ENCODE measurements at regions not wholly inside any gene's neighbourhood (a gene's known extent, or its start where the extent isn't known, plus 50 kb on each side); places are given as distances from the start of the nearest gene placed in this dataset.

DNA sequence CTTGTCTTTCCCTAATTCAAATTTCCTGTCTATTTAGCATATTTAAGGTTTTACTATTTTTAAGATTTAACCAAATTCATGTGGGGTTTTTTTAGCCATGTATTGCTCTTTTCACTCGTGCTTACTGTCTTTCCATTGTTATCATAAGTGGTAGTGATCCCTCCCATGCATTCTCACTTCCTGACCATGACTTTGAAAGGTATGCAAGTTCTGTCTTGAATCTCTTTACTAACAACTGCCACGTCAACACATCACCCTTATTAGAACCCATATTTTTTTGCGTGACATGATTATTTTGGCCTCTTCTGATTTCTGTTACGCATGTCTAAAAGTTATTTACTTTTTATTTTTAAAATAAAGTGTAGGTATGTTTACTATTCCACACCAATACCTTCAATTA is 94.7 kb upstream of the CDH6 start:
- DNase-seq (ENCODE audit: low read depth) = no peak

DNA sequence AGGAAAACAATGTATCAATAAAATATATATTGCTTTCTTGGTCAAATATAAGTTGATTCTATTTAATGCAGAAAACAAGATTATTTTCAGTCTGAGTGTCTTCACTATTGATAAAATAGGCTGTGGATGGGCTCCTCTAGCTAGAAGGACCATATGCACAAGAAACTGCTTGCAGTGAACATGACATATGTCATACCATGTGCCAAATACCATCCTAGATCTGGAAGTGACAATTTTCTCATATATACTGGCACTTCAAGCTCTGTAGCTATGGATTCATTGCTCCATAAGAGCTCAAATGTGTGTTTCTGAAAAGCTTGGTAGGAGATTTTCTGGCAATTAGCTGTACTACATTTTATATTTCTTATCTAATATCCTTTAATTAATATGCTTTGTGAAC is 95.6 kb upstream of the CDH6 start:
- no peak for DNase-seq (ENCODE audit: low read depth)

DNA sequence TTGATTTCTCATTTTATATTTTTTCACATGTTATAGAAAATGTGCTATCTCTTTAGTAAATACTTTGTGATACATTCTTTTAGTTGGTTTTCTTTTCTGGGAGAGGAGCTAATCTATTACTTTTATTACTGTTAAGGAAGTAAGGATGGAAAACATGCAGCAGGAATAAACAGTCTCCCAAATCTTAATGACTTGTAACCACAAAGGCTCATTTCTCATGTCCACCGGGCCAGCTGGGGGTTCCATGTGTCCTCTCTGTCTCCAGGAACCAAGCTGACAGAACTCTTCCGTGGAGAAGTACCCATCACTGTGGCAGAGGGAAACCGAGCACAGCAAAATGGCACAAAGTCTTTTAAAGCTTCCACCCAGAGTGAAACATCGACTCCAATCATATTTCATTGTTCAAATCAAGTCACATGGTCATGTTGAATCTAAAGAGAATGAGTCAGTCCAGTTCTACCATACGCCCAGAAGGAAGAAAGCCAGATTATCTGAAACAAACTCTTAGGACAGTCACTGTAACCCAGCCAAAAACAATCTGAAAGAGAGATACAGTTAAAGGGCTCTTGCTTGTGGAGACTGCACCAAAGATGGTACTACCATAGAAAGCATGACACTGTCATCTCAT is 97.1 kb upstream of the CDH6 start:
- no peak for DNase-seq (ENCODE audit: low read depth)

DNA sequence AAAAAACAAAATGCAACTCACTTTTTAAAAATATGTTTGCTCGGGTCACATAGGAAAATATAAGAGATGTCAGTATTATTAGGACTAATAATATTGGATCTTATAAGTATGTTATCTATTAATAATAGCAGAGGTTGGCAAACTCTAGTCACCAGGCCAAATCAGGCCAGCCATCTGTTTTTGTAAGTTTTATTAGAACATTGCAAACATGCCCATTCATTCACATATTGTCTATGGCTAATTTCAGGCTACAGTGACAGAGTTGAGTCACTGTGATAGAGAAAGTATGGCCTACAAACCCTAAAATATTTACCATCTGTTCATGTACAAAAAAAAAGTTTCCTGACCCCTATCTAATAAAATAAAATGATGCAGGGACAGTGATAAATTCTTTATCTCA is 97.7 kb upstream of the CDH6 start:
- no peak for DNase-seq (ENCODE audit: low read depth)

DNA sequence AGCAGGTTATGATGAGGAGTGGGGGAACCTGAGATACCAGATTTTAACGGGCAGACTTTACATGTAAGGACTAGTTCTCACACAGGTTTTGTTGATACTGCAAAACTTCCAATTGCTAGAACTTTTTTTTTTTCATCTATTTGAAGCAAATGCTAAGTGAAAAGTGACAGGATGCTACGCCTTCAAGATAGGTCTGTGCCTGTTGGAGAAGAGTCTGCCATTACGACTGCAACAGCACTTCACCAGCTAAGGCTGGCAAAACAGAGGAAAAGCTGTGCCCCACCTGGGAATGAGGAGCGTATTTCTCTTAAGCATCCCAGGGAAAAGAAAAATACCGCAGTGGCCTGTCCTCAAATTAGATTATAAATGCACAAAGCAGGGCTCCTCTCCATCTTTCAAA is 102.0 kb upstream of the CDH6 start:
- DNase-seq (ENCODE audit: low read depth) = no peak

DNA sequence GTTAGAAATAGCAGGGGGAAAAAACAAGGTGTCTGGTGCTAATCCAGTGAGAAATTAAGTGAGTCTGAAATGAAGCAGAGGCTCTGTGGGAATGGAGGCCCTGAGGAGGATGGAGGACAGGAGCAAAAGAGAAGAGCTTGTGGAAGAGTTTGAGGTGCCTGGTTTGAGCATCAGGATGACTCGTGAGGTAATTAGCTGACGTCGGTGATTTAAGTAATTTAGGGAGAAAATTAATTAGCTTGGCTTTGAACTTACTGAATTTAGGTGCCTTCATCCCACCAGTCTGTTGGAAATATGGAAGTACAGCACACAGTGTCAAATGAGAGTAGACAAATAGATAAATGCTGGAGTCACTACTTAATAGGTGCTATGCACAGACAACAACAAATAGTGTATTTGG is 103.0 kb upstream of the CDH6 start:
- DNase-seq (ENCODE audit: low read depth) = no peak

DNA sequence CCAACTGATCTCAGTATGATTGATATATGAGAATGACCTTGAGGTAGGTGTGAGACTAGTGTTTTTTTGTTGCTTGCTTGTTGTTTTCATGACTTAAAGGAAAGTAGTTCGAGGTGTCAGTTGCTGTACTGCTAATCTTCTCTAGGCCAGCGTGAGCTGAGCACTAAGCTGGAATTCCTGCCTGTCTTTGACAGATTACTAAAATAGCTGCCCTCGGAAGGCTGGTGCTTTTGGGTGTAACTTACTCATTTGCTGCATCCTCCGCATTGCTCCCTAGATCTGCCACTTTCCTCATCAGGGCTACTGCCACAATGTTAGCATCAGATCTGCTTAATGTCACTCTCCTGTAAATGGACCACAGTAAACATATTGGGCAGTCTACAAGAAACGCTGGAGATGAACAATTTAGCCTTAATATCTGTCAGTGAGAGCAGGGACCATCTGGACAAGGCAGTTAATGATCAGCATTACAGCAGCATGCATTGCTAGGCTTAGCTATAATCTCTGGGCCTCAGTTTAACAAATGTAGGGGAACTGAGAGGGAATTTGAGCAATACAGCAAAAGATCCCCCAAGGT is 106.6 kb upstream of the CDH6 start:
- no peak for DNase-seq (ENCODE audit: low read depth)

DNA sequence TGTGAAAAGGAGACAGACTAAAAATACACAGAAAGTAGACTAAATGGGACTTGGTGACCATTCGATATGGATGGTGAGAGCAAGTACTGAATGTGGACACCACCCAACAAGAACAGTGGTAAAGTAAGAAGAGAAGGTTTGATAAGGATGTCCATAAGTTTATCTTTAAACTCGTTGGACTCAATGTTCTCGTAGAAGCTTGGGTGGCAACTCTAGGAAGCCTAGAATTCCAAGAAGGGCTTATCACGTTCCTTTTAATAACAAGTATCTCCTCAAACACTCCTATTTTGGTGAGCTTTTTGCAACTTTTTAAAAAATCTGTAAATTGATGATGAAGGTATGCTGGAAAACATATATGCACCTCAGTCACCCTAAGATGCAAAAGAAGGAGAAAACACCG is 108.6 kb upstream of the CDH6 start:
- no peak for DNase-seq (ENCODE audit: low read depth)

DNA sequence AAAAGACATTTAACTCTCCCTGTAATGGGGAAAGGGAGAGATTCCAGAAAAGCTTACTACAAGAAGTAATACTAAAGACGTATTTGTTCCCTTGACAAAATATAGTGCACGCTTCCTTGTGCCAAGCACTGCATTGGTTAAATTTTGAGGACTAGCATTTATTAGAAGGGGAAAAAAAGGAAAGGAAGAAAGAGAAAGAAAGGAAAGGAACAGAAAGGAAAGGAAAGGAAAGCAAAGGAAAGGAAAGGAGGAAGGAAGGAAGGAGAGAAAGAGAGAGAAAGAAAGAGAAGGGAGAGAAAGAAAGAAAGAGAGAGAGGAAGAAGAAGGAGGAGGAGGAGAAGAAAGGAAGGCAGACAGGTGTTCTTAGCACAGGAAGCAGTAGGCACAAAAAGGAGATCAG is 110.1 kb upstream of the CDH6 start:
- DNase-seq (ENCODE audit: low read depth) = no peak

DNA sequence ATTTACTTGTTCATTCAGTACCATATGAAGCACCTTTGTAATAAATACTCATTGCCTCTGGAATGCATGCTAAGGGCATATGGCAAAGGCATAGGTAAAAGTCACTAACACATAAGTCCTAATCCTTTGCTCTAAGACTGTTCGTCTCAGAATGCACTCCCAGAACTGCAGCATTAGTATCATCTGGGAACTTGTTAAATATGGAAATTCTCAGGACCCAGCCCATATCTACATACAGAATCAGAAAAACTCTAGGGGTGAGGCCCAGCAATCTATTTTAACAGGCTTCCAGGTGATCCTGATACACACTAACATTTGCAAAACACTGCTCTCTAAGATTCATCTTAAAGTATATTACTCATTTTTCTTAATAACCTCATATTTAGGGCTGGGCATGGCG is 113.8 kb upstream of the CDH6 start:
- DNase-seq (ENCODE audit: low read depth) = no peak

DNA sequence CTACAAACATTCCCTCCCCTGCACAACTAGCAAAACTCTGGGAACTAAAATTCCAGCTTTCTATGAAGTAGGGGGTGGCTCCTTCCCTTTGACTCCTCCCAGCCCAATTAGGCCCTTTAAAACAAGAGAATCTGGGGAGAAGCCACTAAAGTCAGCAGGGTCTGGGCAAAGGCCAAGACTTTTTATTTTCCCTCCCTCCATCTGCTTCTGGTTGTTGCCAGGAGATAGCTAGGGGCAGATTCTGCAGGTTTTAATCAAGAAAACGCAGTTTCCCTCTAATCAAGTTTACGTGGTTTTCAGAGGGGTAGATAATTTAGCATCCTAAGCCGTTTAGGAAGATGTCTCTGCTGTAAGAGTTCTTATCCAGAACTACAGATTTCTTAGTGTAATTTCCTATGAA is 114.5 kb upstream of the CDH6 start:
- no peak for DNase-seq (ENCODE audit: low read depth)

DNA sequence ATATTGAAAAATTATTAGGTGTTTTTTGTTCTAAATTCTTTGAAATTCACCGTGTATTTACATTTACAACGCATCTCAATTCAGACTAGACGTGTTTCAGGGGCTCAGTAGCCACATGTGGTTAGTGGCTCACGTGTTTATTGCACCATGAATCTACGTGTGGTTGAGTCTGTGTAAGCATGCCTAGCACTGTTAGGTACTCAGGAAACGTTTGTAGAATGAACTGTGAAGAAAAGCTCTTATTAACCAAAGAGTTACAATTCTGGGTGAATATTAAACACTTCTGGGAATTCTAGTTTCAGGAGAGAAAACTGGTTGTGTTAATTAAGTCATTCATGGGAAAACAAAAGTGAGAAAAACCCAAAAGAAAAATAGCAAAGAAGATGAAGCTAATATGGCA is 117.5 kb upstream of the CDH6 start:
- no peak for DNase-seq (ENCODE audit: low read depth)

DNA sequence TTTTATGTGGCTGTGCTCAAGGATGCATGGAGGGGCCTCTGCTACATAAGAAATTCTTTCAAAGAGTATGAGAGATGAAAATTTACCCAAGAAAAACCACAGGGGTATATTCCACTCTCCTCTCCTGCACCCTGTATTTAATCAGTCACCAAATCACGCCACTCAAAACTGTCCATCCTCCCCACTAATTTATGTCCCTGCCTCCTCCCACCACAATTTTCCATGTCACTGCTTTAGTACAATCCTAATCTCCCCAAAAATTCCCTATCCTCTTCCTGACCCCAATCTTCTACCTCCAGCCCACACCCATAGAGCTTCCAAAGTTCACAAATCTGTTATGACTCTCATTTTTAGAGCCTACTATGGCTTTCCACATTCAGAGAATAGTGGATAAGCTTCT is 125.2 kb upstream of the CDH6 start:
- DNase-seq (ENCODE audit: low read depth) = no peak

DNA sequence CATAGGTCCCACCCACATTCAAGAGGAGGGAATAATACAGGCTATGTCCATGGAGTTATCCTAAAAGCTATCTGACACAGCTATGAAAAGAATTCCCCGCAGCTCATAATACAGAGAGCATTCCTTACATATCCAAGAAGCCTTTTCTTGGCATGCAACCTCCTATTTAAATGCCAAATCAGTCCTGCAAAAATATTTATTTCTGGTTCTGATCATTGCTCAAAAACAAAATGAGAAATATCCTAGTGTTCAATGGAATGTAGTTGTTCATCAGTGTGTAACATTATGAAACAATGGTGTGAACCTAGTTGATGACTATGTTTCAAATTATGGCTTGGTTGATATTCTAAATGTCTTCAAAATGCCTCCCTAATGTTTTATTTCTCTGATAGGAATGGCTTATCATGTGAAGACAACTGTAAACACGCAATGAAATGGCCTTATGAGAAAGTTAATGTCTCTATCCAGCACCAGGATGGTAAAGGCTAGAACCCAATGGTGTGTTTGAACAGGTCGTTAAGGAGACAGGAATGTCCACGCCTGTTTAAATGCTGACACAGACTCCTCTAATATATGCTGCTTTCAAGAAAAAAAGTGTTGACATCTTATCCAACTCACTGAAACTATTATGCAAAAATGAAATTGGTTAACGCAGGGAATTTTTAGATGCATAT is 126.7 kb upstream of the CDH6 start:
- DNase-seq (ENCODE audit: low read depth) = peak; percentile 13

DNA sequence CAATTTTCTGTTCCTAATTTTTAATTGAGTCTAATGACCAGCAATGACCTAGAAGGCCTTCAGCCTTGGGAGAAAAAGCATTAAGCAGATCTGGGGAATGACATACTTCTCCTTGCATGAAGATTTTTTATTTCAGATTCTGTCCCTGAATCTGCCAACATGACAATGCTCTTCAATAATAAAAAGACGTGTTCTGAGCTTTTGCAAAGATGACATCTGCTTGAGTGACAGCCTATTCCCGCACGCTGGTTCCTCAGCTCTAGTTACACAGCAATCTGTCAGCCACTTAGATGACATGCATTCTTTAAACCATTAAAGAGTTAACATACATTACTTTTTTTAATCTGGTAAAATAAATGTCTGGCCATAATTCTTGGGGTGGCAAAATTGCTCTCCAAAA is 129.3 kb upstream of the CDH6 start:
- DNase-seq (ENCODE audit: low read depth) = no peak

DNA sequence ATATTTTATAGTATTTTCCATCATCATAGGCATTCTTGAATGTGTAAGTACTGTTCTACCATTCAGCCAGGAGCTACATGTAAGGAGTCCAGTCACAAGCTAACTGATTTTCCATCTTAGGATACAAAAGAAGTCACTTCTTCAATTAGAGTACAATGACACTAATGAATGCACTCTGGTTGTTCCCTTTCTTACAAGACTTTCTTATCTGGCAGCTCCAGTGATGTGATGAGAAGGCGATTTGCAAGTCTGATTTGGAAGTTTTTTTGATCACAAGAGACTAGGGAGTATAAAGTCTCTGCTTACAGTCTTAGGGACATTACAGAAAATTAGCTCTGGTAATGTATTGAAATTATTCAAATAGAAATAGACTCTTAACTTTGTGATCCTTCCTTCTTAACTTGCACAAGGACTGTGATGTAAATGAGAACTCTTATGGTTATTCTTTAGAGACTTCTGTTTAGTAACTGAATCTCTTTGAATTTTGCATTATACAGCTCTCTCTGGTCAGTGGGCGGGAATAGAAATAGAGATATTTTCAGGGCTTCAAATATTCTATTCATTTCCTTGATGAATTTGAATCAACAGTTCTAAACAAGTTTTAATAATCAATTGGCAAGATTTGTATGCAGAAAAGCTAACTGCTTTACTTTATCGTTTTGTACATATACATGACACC is 130.4 kb upstream of the CDH6 start:
- DNase-seq (ENCODE audit: low read depth) = no peak

DNA sequence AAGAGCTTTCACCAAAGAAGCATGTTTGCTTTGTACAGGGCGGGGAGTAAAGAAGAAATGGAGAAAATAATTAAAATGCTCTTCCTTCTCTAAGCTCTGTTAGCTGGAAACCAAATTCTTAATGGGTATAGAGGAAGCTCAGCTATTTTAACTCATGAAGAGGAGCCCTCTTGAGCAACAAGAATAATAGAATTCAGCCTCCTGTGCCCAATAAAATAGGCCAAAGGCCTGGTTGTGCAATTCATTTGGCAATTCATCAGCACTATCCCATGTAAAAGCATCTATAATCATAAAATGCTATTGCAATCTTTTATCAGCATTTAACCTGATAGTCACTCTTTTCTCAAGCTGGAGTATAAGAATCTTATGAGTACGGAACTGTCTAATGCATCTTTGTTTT is 133.6 kb upstream of the CDH6 start:
- no peak for DNase-seq (ENCODE audit: low read depth)

DNA sequence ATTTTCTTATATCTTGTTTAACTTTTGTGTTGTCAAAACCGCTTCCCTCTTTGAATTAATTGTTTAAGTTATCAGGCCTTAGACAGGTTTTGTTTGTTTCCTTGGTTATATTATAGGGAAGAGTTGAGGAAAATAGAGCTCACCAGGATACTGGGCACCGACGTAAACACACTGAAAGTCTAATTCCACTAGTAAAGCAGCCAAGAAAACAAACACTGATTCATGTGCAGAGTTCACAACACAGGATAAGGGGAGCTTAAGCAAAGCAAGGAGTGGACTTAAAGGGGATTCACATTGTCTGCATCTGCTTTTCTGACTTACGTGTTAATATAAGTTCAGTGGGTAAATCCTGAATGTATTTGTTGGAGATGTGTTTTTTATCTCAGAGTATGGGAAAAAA is 139.0 kb upstream of the CDH6 start:
- DNase-seq (ENCODE audit: low read depth) = no peak

DNA sequence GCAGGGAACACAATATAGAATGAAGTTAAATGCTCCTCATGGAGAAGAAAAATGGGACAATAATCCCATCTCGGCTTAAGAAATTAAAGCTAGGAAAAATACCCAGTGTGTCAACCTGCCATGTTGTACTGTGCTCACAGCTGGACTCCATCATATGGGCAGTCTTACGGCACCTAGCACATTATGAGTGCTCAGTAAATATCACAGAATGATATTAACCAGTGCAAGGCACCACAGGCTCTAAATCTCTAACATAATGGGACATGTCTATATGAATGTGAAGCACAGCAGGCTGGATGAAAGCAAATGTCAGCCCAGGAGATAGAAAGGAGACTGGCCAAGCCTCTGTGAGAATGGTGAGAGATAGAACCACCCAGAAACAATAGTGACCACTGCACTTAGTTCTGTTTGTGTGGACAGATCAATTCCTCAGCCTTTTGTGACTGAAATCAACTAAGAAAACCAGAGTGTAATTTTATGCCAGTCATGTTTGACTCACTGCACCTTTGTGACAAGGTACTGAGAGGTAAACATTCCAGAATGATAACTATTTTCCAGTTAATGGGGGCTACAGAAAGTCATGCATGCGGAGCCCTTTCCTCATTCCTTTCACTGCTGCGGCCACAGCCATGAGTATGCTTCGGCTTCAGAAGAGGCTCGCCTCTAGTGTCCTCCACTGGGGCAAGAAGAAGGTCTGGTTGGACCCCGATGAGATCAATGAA is 140.4 kb upstream of the CDH6 start:
- no peak for DNase-seq (ENCODE audit: low read depth)

DNA sequence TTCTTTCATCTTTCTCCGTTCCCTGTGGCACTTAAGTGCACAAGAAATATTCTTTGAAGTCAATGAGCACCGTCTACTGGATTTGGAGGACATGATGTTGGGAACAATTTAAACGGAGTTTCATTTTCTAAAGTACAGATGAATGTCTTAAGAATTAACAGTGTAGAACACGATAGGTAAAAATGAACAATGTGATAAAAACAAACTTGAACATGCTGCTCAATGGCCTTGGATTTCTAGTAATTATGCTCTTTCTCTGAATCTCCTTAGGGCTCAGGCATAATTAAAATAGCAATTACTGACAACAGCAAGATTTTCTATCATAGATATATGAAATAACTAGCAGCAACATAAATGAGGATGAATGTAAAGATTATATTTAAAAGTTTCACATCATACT is 142.2 kb upstream of the CDH6 start:
- DNase-seq (ENCODE audit: low read depth) = no peak

DNA sequence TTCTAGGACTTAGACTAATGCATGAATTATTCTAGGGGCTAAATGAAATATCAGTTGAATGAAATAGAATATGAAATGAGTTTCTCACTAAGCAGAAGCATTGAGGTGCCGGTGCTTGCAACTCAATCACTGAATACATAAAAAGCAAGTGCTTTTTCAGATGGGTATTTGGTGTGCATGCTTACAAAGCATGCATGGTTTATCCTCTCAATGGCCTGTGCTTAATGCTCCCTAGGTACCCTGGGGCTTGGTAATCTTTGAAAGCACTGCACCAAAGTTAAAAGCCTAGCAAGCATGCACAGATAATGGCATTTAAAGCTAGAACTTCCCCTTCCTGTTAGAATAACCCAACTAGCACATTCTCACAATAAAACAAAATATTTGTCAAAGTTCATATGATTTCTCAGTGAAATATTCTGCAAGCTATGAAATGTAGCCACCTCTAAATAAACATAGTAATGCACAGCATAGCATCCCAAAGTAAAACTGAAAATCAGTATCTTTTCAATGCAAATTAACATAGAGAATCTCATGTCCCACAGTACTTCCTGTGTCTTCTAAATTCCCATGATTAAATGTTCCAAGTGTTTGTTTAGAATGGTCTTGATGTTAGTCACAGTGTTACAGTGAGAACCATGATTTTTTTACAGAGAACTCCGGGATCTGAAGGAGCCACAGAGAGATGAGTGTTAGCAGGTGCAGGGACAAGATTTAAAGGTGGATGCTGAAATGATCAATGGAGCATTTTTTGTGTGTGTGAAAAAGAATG is 143.4 kb upstream of the CDH6 start:
- no peak for DNase-seq (ENCODE audit: low read depth)

DNA sequence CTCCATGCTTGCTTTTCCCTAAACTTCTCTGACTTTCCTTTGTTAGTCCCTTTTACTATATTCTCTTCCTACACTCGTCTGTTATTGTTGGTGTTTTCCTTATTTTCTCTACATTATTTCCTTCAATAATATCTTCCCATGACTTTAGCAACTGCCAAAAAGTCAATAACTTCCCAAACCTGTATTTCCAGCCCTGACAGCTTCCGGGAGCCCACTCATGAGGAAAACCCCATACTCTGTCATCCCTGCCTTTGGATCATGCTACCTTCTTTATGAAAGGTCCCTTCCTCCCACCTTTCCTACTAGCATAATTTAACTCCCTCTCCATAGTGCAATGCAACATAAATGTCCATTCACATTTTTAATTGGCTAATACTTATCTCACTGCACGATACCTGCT is 144.0 kb upstream of the CDH6 start:
- DNase-seq (ENCODE audit: low read depth) = no peak

Data from GM04503 (cell line).